Endothelial cell (in vitro differentiated cells): ENCODE measurements at regions not wholly inside any gene's neighbourhood (a gene's known extent, or its start where the extent isn't known, plus 50 kb on each side); places are given as distances from the start of the nearest gene placed in this dataset.

Experiments used
- DNase-seq: peaks from one replicate; pipeline ENCODE4 v3.0.0; 2021; ENCODE audit warnings: low spot score
- H3K27ac Mint-ChIP-seq: one replicate; pipeline ENCODE4 v1.8.0; 2021; ENCODE audit warnings: mixed read lengths, inconsistent platforms; ENCODE audit not compliant: unreplicated experiment
- H3K27me3 Mint-ChIP-seq: one replicate; pipeline ENCODE4 v1.8.0; 2021; ENCODE audit warnings: mild to moderate bottlenecking, moderate library complexity, mixed read lengths, inconsistent platforms; ENCODE audit not compliant: unreplicated experiment
- H3K36me3 Mint-ChIP-seq: one replicate; pipeline ENCODE4 v1.8.0; 2021; ENCODE audit warnings: mild to moderate bottlenecking, low read depth, mixed read lengths, inconsistent platforms; ENCODE audit not compliant: unreplicated experiment
- H3K4me1 Mint-ChIP-seq: one replicate; pipeline ENCODE4 v1.8.0; 2021; ENCODE audit warnings: mild to moderate bottlenecking, mixed read lengths, inconsistent platforms; ENCODE audit not compliant: unreplicated experiment
- H3K4me3 Mint-ChIP-seq: one replicate; pipeline ENCODE4 v1.8.0; 2021; ENCODE audit warnings: mild to moderate bottlenecking, mixed read lengths, inconsistent platforms; ENCODE audit not compliant: unreplicated experiment
- H3K9me3 Mint-ChIP-seq: one replicate; pipeline ENCODE4 v1.8.0; 2021; ENCODE audit warnings: mixed read lengths, inconsistent platforms; ENCODE audit not compliant: unreplicated experiment
- CTCF ChIP-seq: fragments of 200-600 bp; sonication (generic); IDR thresholded peaks from one replicate; pipeline ENCODE4 v1.5.0; 2021; ENCODE audit warnings: antibody characterized with exemption; ENCODE audit not compliant: unreplicated experiment

GRCh38 chr6:9634776-9635175 lies 780.1 kb downstream of the TFAP2A start:
- TF ChIP-seq CTCF = no peak
- Mint-ChIP-seq H3K27me3 (no peaks in the 10 kb centered on the region), H3K4me1 (no peaks in the 10 kb centered on the region), H3K9me3 (peaks cover 5% of the 10 kb centered on the region), H3K4me3 (no peak overlapping the region), H3K36me3 (peaks cover 5% of the 10 kb centered on the region), H3K27ac (no peak overlapping the region)
- DNase-seq = no peak

DNA sequence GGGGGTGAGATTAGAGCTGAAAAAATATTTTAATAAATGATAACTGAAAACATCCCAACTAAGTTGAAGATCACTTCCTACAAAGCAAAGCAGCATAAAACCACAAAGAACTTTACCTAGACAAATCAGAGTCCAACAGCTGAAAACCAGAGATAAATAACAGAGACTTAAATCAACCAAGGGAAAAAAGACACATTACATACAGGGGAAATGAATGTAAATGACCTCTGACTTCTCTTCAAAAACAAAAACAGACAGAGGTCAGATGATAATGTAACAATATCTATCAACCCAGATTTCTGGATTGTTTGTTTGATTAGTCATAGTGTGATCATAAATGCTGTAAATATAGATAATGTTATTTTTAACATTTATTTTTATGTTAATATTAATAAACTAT lies 782.8 kb downstream of the TFAP2A start:
- no peaks in the 10 kb centered on the region for H3K27me3 Mint-ChIP-seq
- no peak for DNase-seq
- H3K4me1 Mint-ChIP-seq = no peaks in the 10 kb centered on the region
- H3K9me3 Mint-ChIP-seq = peaks cover 5% of the 10 kb centered on the region
- TF ChIP-seq CTCF = no peak
- H3K36me3 Mint-ChIP-seq = peaks cover 5% of the 10 kb centered on the region
- no peak overlapping the region for H3K4me3 Mint-ChIP-seq
- no peak overlapping the region for H3K27ac Mint-ChIP-seq

GRCh38 chr6:9628819-9629218 lies 786.1 kb downstream of the TFAP2A start:
- Mint-ChIP-seq H3K36me3 (peaks cover 5% of the 10 kb centered on the region), H3K9me3 (peaks cover 5% of the 10 kb centered on the region), H3K27ac (no peak overlapping the region)

DNA sequence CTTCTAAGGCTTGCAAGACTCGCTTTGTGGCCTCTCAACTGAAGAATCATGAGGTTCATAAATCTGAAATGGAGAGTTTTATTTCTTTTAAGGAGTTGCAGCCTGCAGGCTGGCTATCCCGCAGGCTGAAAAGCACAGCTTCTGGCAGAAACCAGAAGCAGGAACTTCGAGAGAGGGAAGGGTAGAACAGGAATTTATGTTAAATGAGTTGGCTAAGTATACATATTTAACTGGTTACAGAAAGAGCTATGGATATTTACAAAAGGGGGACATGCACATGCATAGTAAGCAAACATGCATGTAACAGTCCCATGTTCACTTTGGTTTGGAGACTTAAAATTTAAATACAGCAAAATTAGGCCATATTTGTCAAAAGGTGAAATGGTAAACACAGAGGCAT lies 787.0 kb downstream of the TFAP2A start:
- DNase-seq = no peak
- no peak overlapping the region for H3K27ac Mint-ChIP-seq

More at GRCh38 chr6:9628819-9629218, 786.1 kb downstream of the TFAP2A start:
- no peak overlapping the region for H3K4me3 Mint-ChIP-seq
- no peak for DNase-seq
- TF ChIP-seq CTCF = no peak
- H3K27me3 Mint-ChIP-seq = no peaks in the 10 kb centered on the region
- no peaks in the 10 kb centered on the region for H3K4me1 Mint-ChIP-seq

DNA sequence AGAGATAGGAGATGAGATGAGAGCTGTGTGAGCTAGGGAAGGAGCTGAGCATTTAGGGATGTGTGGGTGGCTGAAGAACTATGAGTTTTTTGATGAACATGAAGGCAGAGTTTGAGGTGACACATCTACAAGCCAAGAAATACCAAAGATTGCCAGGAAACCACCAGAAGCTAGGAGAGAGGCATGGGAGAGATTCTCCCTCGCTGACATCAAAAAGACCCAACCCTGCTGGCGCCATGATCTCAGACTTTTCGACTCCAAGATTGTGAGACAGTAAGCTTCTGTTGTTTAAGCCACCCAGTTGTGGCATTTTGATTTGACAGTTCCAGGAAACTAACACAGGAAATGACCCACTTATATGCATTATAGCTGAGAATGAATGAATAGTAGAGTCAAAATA lies 790.9 kb downstream of the TFAP2A start:
- Mint-ChIP-seq H3K4me3 (no peak overlapping the region), H3K27ac (no peak overlapping the region), H3K9me3 (no peaks in the 10 kb centered on the region), H3K36me3 (no peaks in the 10 kb centered on the region), H3K4me1 (no peaks in the 10 kb centered on the region), H3K27me3 (no peaks in the 10 kb centered on the region)
- DNase-seq = no peak
- TF ChIP-seq CTCF = no peak

More for the DNA sequence above, 787.0 kb downstream of the TFAP2A start:
- no peaks in the 10 kb centered on the region for H3K27me3 Mint-ChIP-seq
- H3K4me3 Mint-ChIP-seq = no peak overlapping the region
- H3K4me1 Mint-ChIP-seq = no peaks in the 10 kb centered on the region
- TF ChIP-seq CTCF = no peak
- peaks cover 5% of the 10 kb centered on the region for H3K36me3 Mint-ChIP-seq
- H3K9me3 Mint-ChIP-seq = peaks cover 5% of the 10 kb centered on the region
